Neural progenitor cell (in vitro differentiated cells): ENCODE measurements at regions not wholly inside any gene's neighbourhood (a gene's known extent, or its start where the extent isn't known, plus 50 kb on each side); places are given as distances from the start of the nearest gene placed in this dataset.
"Not testable (repeated sequence)": the region's sequence is repeated elsewhere in the genome, so short reads cannot be mapped to it uniquely, and the experiment has no call there.

Experiments
- CTCF ChIP-seq: fragments of 200-600 bp; sonication (generic); IDR thresholded peaks from 2 replicates; pipeline ENCODE4 v1.5.1; 2017; ENCODE audit warnings: antibody characterized with exemption, mild to moderate bottlenecking
- EZH2 ChIP-seq: fragments of 200-600 bp; sonication (generic); IDR thresholded peaks from 2 replicates; pipeline ENCODE4 v1.6.1; 2017; ENCODE audit warnings: antibody characterized with exemption, mild to moderate bottlenecking, moderate library complexity
- EZH2phosphoT487 ChIP-seq: fragments of 200-600 bp; sonication (generic); IDR thresholded peaks from 2 replicates; pipeline ENCODE4 v1.6.1; 2017; ENCODE audit warnings: antibody characterized with exemption

GRCh38 chr3:6030648-6031047 is 830.3 kb upstream of the GRM7 start:
- not testable (repeated sequence) for TF ChIP-seq CTCF, EZH2phosphoT487, EZH2
